PFSK-1 (cell line): ENCODE measurements at regions not wholly inside any gene's neighbourhood (a gene's known extent, or its start where the extent isn't known, plus 50 kb on each side); places are given as distances from the start of the nearest gene placed in this dataset.

ENCODE experiments used
- FOXP2 ChIP-seq: optimal IDR thresholded peaks from 2 replicates; pipeline ENCODE3; 2011; ENCODE audit warnings: borderline replicate concordance, control low read depth, inconsistent platforms; ENCODE audit not compliant: insufficient read depth; ENCODE audit errors: extremely low read length, extremely low read depth
- POLR2AphosphoS5 ChIP-seq: IDR thresholded peaks from 2 replicates; pipeline ENCODE4 v1.6.1; 2012; ENCODE audit warnings: low read depth, mild to moderate bottlenecking, control low read depth, low read length, moderate library complexity
- SIN3A ChIP-seq: IDR thresholded peaks from 2 replicates; pipeline ENCODE4 v1.6.1; 2012; ENCODE audit warnings: mild to moderate bottlenecking, low read length, moderate library complexity, borderline replicate concordance; ENCODE audit not compliant: insufficient read depth
- TAF1 ChIP-seq: IDR thresholded peaks from 2 replicates; pipeline ENCODE4 v1.6.1; 2012; ENCODE audit warnings: low read length, control low read depth, borderline replicate concordance; ENCODE audit not compliant: insufficient read depth
- TF ChIP-seq, protein P1 (sequence below), 2 experiments: IDR thresholded peaks; 2 replicates each; pipeline versions ENCODE4 v1.6.1 to v1.8.0; 2011 to 2012; ENCODE audit warnings: low read depth in 2 of 2, low read length in 2 of 2, control low read depth in 1 of 2, inconsistent platforms in 1 of 2, mild to moderate bottlenecking in 1 of 2, moderate library complexity in 1 of 2; ENCODE audit not compliant: insufficient read depth in 1 of 2

DNA sequence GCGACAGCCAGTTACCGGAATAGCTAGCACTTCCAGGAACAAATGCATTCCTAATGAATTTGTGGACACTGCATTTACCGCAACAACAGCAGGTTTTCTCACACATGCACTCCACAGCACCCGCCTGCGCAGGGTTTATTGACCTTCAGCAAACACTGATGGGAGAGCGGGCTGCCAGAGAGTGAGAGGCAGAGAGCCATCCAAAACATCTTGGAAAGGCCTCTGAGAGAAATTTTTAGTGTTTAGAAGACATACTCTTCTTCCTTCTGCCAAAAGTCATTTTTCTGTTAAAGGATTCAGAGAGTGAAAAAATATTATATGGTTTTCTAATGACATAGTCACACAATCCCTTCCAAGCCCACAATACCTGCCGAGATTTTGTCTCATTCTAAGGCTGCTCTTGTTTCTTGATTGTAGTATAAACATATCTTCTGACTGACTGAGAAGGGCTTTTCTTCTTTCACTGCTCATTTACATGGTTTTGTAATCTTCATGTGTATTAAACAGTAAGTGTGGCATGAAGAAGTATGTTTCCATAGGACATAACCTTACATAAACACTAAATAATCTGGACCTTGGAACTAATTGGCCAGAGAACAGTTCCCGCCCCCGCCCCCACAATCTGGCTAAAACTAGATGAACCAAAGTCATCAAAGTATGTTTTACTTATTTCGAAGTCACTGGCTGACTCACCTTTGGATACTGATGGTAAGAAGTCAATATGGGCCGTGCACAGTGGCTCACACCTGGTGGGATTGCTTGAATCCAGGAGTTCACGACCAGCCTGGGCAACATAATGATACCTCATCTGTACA lies 432.5 kb upstream of the MEF2C start:
- no peak for TF ChIP-seq SIN3A
- no peak for TF ChIP-seq TAF1
- TF ChIP-seq POLR2AphosphoS5 = no peak
- no peak for TF ChIP-seq FOXP2
- TF ChIP-seq, protein P1, sequence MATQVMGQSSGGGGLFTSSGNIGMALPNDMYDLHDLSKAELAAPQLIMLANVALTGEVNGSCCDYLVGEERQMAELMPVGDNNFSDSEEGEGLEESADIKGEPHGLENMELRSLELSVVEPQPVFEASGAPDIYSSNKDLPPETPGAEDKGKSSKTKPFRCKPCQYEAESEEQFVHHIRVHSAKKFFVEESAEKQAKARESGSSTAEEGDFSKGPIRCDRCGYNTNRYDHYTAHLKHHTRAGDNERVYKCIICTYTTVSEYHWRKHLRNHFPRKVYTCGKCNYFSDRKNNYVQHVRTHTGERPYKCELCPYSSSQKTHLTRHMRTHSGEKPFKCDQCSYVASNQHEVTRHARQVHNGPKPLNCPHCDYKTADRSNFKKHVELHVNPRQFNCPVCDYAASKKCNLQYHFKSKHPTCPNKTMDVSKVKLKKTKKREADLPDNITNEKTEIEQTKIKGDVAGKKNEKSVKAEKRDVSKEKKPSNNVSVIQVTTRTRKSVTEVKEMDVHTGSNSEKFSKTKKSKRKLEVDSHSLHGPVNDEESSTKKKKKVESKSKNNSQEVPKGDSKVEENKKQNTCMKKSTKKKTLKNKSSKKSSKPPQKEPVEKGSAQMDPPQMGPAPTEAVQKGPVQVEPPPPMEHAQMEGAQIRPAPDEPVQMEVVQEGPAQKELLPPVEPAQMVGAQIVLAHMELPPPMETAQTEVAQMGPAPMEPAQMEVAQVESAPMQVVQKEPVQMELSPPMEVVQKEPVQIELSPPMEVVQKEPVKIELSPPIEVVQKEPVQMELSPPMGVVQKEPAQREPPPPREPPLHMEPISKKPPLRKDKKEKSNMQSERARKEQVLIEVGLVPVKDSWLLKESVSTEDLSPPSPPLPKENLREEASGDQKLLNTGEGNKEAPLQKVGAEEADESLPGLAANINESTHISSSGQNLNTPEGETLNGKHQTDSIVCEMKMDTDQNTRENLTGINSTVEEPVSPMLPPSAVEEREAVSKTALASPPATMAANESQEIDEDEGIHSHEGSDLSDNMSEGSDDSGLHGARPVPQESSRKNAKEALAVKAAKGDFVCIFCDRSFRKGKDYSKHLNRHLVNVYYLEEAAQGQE (IDR thresholded peaks at IDR 0.05; ENCODE audit: insufficient read depth in 1 of 2, low read depth in 2 of 2, low read length in 2 of 2) = no peak

DNA sequence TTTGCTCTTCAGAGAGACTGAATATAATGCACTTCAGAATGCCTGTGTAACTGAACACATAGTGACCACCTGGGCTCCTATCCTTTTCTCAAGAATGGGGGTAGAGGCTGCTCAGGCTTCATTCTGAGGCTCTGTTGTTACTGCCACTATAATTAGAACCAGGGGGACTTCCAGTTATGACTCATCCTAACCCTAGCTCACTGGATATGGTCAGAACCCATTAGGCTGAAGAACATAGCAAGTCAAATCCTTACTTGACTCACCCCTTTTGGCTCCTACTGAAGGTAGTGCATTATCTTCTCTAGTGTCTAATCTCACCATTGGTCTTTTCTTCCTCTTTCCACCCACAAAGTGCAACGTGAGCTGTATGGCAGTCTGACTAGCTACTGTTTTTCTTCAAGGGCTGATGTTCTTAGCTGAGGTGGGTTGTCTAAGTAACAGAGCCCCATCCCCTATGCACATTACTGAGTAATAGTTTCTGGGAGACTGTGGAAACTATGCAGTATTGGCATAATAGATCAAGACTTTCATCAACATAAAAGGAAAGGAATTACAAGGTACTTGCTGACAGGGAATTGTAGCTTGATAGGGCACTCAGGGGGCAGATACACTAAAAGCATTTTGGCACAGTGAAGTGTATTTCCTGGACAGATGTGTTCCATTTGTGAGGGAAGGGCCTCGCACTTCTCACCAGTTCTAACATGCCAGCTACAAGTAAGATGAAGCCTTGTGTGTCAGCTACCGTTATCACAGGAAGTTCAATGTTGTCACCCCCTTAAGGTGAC lies 431.0 kb upstream of the MEF2C start:
- TF ChIP-seq FOXP2 (no peak), SIN3A (no peak), POLR2AphosphoS5 (no peak), TAF1 (no peak)
- TF ChIP-seq, protein P1 (IDR thresholded peaks at IDR 0.05; ENCODE audit: insufficient read depth in 1 of 2, low read depth in 2 of 2, low read length in 2 of 2) = no peak

DNA sequence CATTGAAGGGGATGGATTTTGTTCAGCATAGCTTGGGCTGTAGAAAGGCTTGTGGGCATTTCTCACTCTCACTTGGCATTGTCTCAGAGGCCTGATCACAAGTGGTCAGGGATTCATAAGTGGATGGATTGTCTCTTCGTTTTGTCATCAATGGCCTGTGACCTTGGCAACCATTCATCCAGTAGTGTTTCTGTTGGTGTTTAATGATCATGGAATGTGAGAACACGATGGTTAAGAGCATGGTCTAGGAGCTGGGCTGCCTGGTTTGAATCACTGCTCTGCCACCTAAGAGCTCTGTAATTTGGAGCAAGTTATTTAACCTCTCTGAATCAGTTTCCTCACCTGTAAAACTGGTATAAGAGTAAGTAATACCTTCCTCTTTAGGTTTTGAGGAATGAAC lies 430.1 kb upstream of the MEF2C start:
- TF ChIP-seq TAF1 (no peak), SIN3A (no peak), POLR2AphosphoS5 (no peak), FOXP2 (no peak)
- TF ChIP-seq, protein P1 (IDR thresholded peaks at IDR 0.05; ENCODE audit: insufficient read depth in 1 of 2, low read depth in 2 of 2, low read length in 2 of 2) = no peak

GRCh38 chr5:89309268-89309667 lies 426.3 kb upstream of the MEF2C start:
- TF ChIP-seq POLR2AphosphoS5 (no peak), SIN3A (no peak), TAF1 (no peak), FOXP2 (no peak)
- TF ChIP-seq, protein P1 (IDR thresholded peaks at IDR 0.05; ENCODE audit: insufficient read depth in 1 of 2, low read depth in 2 of 2, low read length in 2 of 2) = no peak
